GM19238 (cell line): ENCODE measurements at regions not wholly inside any gene's neighbourhood (a gene's known extent, or its start where the extent isn't known, plus 50 kb on each side); places are given as distances from the start of the nearest gene placed in this dataset.

Experiments used
- DNase-seq: peaks from one replicate; pipeline ENCODE4 v3.0.0; 2011; ENCODE audit warnings: low spot score; ENCODE audit not compliant: insufficient read length

GRCh38 chr13:104823071-104823470, 1712.4 kb downstream of the EFNB2 start:
- no peak for DNase-seq

- no peak for DNase-seq
Observed at GRCh38 chr13:104817271-104817670, 1718.2 kb downstream of the EFNB2 start.

GRCh38 chr13:104816726-104817125, 1718.7 kb downstream of the EFNB2 start:
- DNase-seq, result no peak

- no peak for DNase-seq
Observed at GRCh38 chr13:104810242-104810641, 1725.2 kb downstream of the EFNB2 start.

GRCh38 chr13:104809483-104809882, 1726.0 kb downstream of the EFNB2 start:
- no peak for DNase-seq

GRCh38 chr13:104805346-104805745, 1730.1 kb downstream of the EFNB2 start:
- DNase-seq, result no peak

- no peak for DNase-seq
Observed at GRCh38 chr13:104799152-104799551, 1732.9 kb upstream of the SLC10A2 start.

- DNase-seq, result no peak
Observed at GRCh38 chr13:104798486-104798885, 1732.3 kb upstream of the SLC10A2 start.

GRCh38 chr13:104796581-104796980, 1730.4 kb upstream of the SLC10A2 start:
- no peak for DNase-seq

GRCh38 chr13:104785952-104786351, 1719.7 kb upstream of the SLC10A2 start:
- no peak for DNase-seq

- no peak for DNase-seq
Observed at GRCh38 chr13:104784891-104785290, 1718.7 kb upstream of the SLC10A2 start.

- no peak for DNase-seq
Observed at GRCh38 chr13:104782741-104783140, 1716.5 kb upstream of the SLC10A2 start.

- no peak for DNase-seq
Observed at GRCh38 chr13:104779311-104779993, 1713.2 kb upstream of the SLC10A2 start.

- no peak for DNase-seq
Observed at GRCh38 chr13:104773775-104774174, 1707.6 kb upstream of the SLC10A2 start.

GRCh38 chr13:104769545-104769944, 1703.3 kb upstream of the SLC10A2 start:
- DNase-seq, result no peak

- no peak for DNase-seq
Observed at GRCh38 chr13:104766319-104766718, 1700.1 kb upstream of the SLC10A2 start.

- DNase-seq, result no peak
Observed at GRCh38 chr13:104764600-104764999, 1698.4 kb upstream of the SLC10A2 start.

GRCh38 chr13:104759069-104759468, 1692.9 kb upstream of the SLC10A2 start:
- no peak for DNase-seq

- no peak for DNase-seq
Observed at GRCh38 chr13:104757712-104758111, 1691.5 kb upstream of the SLC10A2 start.

- no peak for DNase-seq
Observed at GRCh38 chr13:104750377-104750776, 1684.2 kb upstream of the SLC10A2 start.

GRCh38 chr13:104740641-104741222, 1674.5 kb upstream of the SLC10A2 start:
- DNase-seq, result no peak

GRCh38 chr13:104737713-104738112, 1671.5 kb upstream of the SLC10A2 start:
- no peak for DNase-seq

- no peak for DNase-seq
Observed at GRCh38 chr13:104733427-104733826, 1667.2 kb upstream of the SLC10A2 start.
